NCI-H1436 treated with DMSO at 0.1 percent for 48 hours (cell line): ENCODE measurements at regions not wholly inside any gene's neighbourhood (a gene's known extent, or its start where the extent isn't known, plus 50 kb on each side); places are given as distances from the start of the nearest gene placed in this dataset.

Experiments used
- DNase-seq: peaks from one replicate; lab custom pipeline; 2025; lab: John Stamatoyannopoulos, UW

GRCh38 chr13:79776531-79777295 lies 295.8 kb downstream of the NDFIP2 start:
- no peak for DNase-seq

GRCh38 chr13:79775830-79776229 lies 294.9 kb downstream of the NDFIP2 start:
- no peak for DNase-seq

- no peak for DNase-seq
Observed at GRCh38 chr13:79772811-79773210, 291.9 kb downstream of the NDFIP2 start.

- no peak for DNase-seq
Observed at GRCh38 chr13:79771493-79771892, 290.5 kb downstream of the NDFIP2 start.

- no peak for DNase-seq
Observed at GRCh38 chr13:79770056-79770455, 289.1 kb downstream of the NDFIP2 start.

GRCh38 chr13:79767126-79767525 lies 286.2 kb downstream of the NDFIP2 start:
- no peak for DNase-seq

- no peak for DNase-seq
Observed at GRCh38 chr13:79765331-79765730, 284.4 kb downstream of the NDFIP2 start.

GRCh38 chr13:79749984-79750551 lies 269.1 kb downstream of the NDFIP2 start:
- DNase-seq: no peak

GRCh38 chr13:79749566-79749965 lies 268.6 kb downstream of the NDFIP2 start:
- DNase-seq: no peak

- no peak for DNase-seq
Observed at GRCh38 chr13:79745081-79745480, 264.1 kb downstream of the NDFIP2 start.

- no peak for DNase-seq
Observed at GRCh38 chr13:79742923-79743322, 262.0 kb downstream of the NDFIP2 start.

- DNase-seq: no peak
Observed at GRCh38 chr13:79740991-79741390, 260.0 kb downstream of the NDFIP2 start.

GRCh38 chr13:79736356-79736755 lies 255.4 kb downstream of the NDFIP2 start:
- DNase-seq: no peak

GRCh38 chr13:79735228-79735627 lies 254.3 kb downstream of the NDFIP2 start:
- DNase-seq: no peak

- DNase-seq: no peak
Observed at GRCh38 chr13:79727086-79727485, 246.1 kb downstream of the NDFIP2 start.

GRCh38 chr13:79725841-79726240 lies 244.9 kb downstream of the NDFIP2 start:
- DNase-seq: no peak

- DNase-seq: no peak
Observed at GRCh38 chr13:79724348-79725103, 243.6 kb downstream of the NDFIP2 start.

- DNase-seq: no peak
Observed at GRCh38 chr13:79723519-79724024, 242.6 kb downstream of the NDFIP2 start.

GRCh38 chr13:79722885-79723445 lies 242.0 kb downstream of the NDFIP2 start:
- DNase-seq: no peak

GRCh38 chr13:79716191-79716590 lies 235.2 kb downstream of the NDFIP2 start:
- no peak for DNase-seq

GRCh38 chr13:79711631-79712030 lies 230.7 kb downstream of the NDFIP2 start:
- no peak for DNase-seq

GRCh38 chr13:79710376-79710775 lies 229.4 kb downstream of the NDFIP2 start:
- DNase-seq: no peak

GRCh38 chr13:79709471-79709870 lies 228.5 kb downstream of the NDFIP2 start:
- no peak for DNase-seq
